ENCODE measurements at regions not wholly inside any gene's neighbourhood (a gene's known extent, or its start where the extent isn't known, plus 50 kb on each side); places are given as distances from the start of the nearest gene placed in this dataset.

- DNase-seq = no peak
These were observed 63.5 kb upstream of the DCD start for GRCh38 chr12:54711669-54712068.

DNA sequence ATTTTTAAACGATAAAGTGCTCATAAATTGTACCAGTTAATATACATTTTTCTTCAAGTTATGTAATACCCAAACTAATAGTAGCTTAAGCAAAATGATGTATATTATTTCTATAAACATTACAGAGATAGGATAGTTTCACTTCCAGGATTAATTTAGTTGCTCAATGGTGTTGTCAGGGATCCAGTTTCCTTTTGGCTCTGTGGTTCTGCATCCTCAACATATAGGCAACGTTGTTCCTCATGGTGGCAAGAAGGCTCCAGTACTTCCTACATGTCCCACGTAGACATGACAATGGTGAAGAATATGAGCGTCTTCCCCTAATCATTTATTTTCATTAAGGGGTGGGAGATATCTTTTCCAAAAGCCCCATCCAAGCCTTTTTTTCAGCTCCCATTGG is 60.7 kb upstream of the DCD start:
- no peak for DNase-seq

DNA sequence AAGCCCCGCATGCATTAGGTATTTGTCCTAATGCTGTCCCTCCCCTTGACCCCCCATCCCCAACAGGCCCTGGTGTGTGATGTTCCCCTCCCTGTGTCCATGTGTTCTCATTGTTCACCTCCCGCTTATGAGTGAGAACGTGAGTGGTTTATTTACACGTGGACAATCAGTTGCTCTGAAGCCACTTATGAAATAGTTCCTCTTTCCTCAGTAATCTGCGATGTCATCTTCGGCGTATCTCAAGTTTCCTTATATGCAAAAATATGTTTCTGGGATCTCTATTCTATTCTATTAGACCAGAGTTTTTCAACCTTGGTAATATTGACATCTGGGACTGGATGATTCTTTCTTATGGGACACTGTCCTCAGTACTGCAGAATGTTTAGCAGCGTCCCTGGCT is 56.0 kb upstream of the DCD start:
- no peak for DNase-seq

GRCh38 chr12:54701940-54702592 is 53.9 kb upstream of the DCD start:
- DNase-seq = peak in 1 of 2 experiments; percentile 35

DNA sequence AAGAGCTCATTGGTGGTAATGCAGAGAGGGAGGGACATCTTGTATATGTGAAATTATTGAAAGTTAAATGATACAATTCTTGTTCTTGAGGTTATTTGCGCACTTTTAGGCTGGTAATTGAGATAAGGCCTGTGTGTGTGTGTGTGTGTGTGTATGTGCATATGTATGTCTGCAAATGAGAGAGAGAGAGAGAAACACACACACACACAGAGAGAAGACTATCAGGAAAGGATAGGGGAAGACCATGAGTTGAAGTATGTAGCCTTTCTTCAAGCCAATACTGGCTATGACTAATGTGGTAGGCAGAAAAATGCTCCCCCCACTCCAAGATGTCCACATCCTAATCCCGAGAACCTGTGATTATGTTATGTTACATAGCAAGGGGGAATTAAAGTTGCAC is 52.7 kb upstream of the DCD start:
- DNase-seq = no peak

GRCh38 chr12:54700301-54700700 is 52.1 kb upstream of the DCD start:
- no peak for DNase-seq

Data from NCI-H446 (cell line).